SK-N-SH (cell line): ENCODE measurements at regions not wholly inside any gene's neighbourhood (a gene's known extent, or its start where the extent isn't known, plus 50 kb on each side); places are given as distances from the start of the nearest gene placed in this dataset.

Experiments
- CTCF ChIP-seq: fragments of 200-600 bp; sonication (generic); IDR thresholded peaks from 2 replicates; pipeline ENCODE4 v1.6.1; 2017; ENCODE audit warnings: antibody characterized with exemption, mild to moderate bottlenecking, moderate library complexity
- EZH2phosphoT487 ChIP-seq: fragments of 200-600 bp; sonication (generic); IDR thresholded peaks from 2 replicates; pipeline ENCODE4 v1.6.1; 2017; ENCODE audit warnings: low read depth, mixed run types, mild to moderate bottlenecking, antibody characterized with exemption, moderate library complexity, borderline replicate concordance
- POLR2AphosphoS5 ChIP-seq: IDR thresholded peaks from 2 replicates; pipeline ENCODE4 v1.6.1; 2012; ENCODE audit warnings: low read depth, low read length
- RXRA ChIP-seq: IDR thresholded peaks from 2 replicates; pipeline ENCODE4 v1.4.0; 2012; ENCODE audit warnings: low read depth, mild to moderate bottlenecking, borderline replicate concordance
- SMC3 ChIP-seq: IDR thresholded peaks from 2 replicates; pipeline ENCODE4 v1.6.1; 2012; ENCODE audit warnings: low read depth, low read length, improper control_type of control experiment
- YY1 ChIP-seq: IDR thresholded peaks from 2 replicates; pipeline ENCODE4 v1.4.0; 2012; ENCODE audit warnings: low read depth, mild to moderate bottlenecking

- no peak for TF ChIP-seq SMC3
- TF ChIP-seq CTCF = no peak
- no peak for TF ChIP-seq YY1
- TF ChIP-seq EZH2phosphoT487 = no peak
- TF ChIP-seq POLR2AphosphoS5 = no peak
- TF ChIP-seq RXRA = no peak
Observed at GRCh38 chr12:91542666-91543065, 360.0 kb upstream of the DCN start.
